ENCODE measurements at regions not wholly inside any gene's neighbourhood (a gene's known extent, or its start where the extent isn't known, plus 50 kb on each side); places are given as distances from the start of the nearest gene placed in this dataset.

DNA sequence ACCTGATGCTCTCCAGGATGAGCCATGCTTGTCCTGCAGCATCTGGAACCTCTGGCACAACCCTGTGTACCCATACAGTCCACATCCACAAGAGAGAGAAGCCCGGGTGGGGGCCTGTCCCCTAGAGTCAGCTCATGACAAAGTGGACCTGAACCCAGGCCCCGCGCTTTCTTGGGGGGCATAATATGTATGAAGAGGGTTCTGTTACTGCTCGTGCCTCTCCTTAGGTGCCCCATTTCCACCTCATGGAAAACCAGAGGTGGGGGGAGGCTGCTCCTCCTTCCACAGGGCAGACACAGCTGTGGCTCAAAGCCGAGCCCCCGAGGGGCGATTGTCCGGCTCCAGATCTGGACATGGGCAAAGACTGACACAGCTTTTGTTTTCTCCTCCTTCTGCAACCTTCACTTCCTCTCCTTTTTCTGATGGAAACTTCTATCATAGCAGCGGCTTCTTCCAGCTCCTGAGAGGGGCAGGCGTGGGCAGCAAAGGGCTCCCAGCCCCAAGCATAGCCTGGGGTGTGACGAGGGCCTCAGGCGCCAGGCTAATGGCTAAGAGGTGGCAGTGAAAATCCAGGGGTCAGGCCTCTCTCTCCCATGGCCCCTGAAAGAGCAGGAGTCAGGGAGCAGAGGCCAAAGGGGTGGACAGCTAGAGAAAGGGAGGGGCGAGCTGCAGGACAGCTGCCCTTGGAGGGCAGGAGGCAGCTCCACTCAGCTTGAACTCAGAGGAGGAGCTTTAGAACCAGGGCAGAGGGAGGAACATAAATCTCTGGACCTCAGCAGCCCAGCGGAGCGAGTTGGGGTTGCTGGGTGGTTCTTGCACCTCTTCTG lies 155.5 kb downstream of the ZFP36L2 start:
- TF ChIP-seq, protein P1, sequence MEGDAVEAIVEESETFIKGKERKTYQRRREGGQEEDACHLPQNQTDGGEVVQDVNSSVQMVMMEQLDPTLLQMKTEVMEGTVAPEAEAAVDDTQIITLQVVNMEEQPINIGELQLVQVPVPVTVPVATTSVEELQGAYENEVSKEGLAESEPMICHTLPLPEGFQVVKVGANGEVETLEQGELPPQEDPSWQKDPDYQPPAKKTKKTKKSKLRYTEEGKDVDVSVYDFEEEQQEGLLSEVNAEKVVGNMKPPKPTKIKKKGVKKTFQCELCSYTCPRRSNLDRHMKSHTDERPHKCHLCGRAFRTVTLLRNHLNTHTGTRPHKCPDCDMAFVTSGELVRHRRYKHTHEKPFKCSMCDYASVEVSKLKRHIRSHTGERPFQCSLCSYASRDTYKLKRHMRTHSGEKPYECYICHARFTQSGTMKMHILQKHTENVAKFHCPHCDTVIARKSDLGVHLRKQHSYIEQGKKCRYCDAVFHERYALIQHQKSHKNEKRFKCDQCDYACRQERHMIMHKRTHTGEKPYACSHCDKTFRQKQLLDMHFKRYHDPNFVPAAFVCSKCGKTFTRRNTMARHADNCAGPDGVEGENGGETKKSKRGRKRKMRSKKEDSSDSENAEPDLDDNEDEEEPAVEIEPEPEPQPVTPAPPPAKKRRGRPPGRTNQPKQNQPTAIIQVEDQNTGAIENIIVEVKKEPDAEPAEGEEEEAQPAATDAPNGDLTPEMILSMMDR (IDR thresholded peaks at IDR 0.05): no peak
- TF ChIP-seq EP300 (IDR thresholded peaks at IDR 0.05) (peak in 1 of 2 donors; percentile 10), POLR2A (IDR thresholded peaks at IDR 0.05) (no peak)

Measured in tibial nerve (tissue), 4 donors.